ENCODE measurements at regions not wholly inside any gene's neighbourhood (a gene's known extent, or its start where the extent isn't known, plus 50 kb on each side); places are given as distances from the start of the nearest gene placed in this dataset.

DNA sequence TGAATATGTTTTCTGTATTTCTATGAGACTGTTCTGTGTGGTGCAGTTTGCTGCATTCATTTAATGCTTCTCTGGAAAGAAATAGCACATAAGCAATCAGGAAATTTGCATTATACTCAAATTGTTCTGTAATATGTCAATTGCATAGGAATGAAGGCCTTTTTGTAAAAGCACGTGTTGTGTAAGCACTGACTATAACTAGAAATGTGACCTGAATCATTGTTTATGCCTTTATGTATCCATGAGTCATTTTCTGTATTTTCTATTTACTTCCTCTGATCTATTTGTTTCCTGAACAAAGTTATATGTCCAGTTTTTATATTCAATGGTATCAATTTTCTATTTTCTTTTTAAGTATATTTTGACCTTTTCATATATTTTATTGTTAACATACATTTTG lies 1455.3 kb downstream of the GRIK2 start:
- Histone ChIP-seq H3K36me3 (ENCODE audit: control insufficient read depth in 2 of 3, insufficient read depth in 3 of 3, low read length in 3 of 3) (no peaks in the 10 kb centered on the region), H3K27ac (ENCODE audit: low read depth in 2 of 2, low read length in 2 of 2) (no peak overlapping the region), H3K27me3 (ENCODE audit: control insufficient read depth, insufficient read depth, low read length) (no peaks in the 10 kb centered on the region), H3K4me1 (ENCODE audit: control insufficient read depth in 2 of 3, insufficient read depth in 2 of 3, low read depth in 1 of 3, low read length in 3 of 3) (no peaks in the 10 kb centered on the region), H3K9me3 (ENCODE audit: control insufficient read depth in 2 of 3, insufficient read depth in 1 of 3, low read length in 3 of 3) (no peaks in the 10 kb centered on the region), H3K9ac (ENCODE audit: low read length in 3 of 3) (no peak overlapping the region), H3K4me3 (ENCODE audit: low read length in 3 of 3) (no peak overlapping the region)
- TF ChIP-seq, protein P1, sequence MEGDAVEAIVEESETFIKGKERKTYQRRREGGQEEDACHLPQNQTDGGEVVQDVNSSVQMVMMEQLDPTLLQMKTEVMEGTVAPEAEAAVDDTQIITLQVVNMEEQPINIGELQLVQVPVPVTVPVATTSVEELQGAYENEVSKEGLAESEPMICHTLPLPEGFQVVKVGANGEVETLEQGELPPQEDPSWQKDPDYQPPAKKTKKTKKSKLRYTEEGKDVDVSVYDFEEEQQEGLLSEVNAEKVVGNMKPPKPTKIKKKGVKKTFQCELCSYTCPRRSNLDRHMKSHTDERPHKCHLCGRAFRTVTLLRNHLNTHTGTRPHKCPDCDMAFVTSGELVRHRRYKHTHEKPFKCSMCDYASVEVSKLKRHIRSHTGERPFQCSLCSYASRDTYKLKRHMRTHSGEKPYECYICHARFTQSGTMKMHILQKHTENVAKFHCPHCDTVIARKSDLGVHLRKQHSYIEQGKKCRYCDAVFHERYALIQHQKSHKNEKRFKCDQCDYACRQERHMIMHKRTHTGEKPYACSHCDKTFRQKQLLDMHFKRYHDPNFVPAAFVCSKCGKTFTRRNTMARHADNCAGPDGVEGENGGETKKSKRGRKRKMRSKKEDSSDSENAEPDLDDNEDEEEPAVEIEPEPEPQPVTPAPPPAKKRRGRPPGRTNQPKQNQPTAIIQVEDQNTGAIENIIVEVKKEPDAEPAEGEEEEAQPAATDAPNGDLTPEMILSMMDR (IDR thresholded peaks at IDR 0.05; ENCODE audit: borderline replicate concordance, extremely low read depth, insufficient read depth): no peak
- intact Hi-C loops (cut with DNase I): no loop called here
- FAIRE-seq (no peak), DNase-seq (no peak)

DNA sequence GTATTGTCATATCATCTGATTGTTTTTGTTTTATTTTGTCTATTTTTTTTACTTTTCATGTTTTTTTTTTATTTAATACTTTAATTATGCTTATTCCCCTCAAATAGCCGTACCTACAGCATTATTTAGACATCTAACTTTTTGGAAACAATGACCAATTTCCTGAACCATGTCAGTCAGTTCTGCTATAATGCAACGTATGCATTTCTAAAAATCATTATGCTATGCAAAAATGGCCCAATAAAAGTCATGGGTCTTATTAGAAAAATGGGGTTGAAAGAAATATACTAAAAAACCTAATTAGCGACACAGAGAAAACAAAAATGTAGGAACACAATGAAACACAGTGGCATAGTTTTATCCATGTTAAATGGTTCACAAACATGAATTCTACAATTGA lies 1454.7 kb downstream of the GRIK2 start:
- no peaks in the 10 kb centered on the region for H3K27me3 ChIP-seq (ENCODE audit: control insufficient read depth, insufficient read depth, low read length)
- TF ChIP-seq, protein P1 (IDR thresholded peaks at IDR 0.05; ENCODE audit: borderline replicate concordance, extremely low read depth, insufficient read depth): no peak
- no peak overlapping the region for H3K27ac ChIP-seq (ENCODE audit: low read depth in 2 of 2, low read length in 2 of 2)
- no peaks in the 10 kb centered on the region for H3K9me3 ChIP-seq (ENCODE audit: control insufficient read depth in 2 of 3, insufficient read depth in 1 of 3, low read length in 3 of 3)
- no peaks in the 10 kb centered on the region for H3K36me3 ChIP-seq (ENCODE audit: control insufficient read depth in 2 of 3, insufficient read depth in 3 of 3, low read length in 3 of 3)
- FAIRE-seq (no peak), DNase-seq (no peak)
- H3K4me3 ChIP-seq (ENCODE audit: low read length in 3 of 3): no peak overlapping the region
- intact Hi-C loops (cut with DNase I): no loop called here
- H3K4me1 ChIP-seq (ENCODE audit: control insufficient read depth in 2 of 3, insufficient read depth in 2 of 3, low read depth in 1 of 3, low read length in 3 of 3): no peaks in the 10 kb centered on the region
- no peak overlapping the region for H3K9ac ChIP-seq (ENCODE audit: low read length in 3 of 3)

DNA sequence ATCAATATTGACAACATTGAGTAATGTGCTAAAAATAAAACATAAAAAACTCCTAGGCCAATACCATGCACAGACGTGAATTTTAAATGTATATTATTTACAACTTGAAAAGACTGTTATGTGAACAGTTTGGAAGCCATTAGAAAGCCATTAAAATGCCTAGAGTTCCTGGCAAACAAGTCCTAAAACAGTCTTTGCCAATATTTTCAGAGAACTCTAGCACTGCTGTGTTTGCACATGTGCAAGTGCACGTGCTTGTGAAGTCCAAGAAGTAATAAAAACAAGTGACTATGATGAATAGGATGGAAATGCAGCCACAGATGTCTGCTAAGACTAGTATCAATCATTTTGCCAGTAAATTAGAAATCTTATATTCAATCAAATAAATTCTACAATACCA lies 1447.6 kb downstream of the GRIK2 start:
- Histone ChIP-seq H3K9me3 (ENCODE audit: control insufficient read depth in 2 of 3, insufficient read depth in 1 of 3, low read length in 3 of 3) (no peaks in the 10 kb centered on the region), H3K27ac (ENCODE audit: low read depth in 2 of 2, low read length in 2 of 2) (no peak overlapping the region), H3K4me1 (ENCODE audit: control insufficient read depth in 2 of 3, insufficient read depth in 2 of 3, low read depth in 1 of 3, low read length in 3 of 3) (no peaks in the 10 kb centered on the region), H3K27me3 (ENCODE audit: control insufficient read depth, insufficient read depth, low read length) (no peaks in the 10 kb centered on the region), H3K36me3 (ENCODE audit: control insufficient read depth in 2 of 3, insufficient read depth in 3 of 3, low read length in 3 of 3) (no peaks in the 10 kb centered on the region), H3K4me3 (ENCODE audit: low read length in 3 of 3) (no peak overlapping the region), H3K9ac (ENCODE audit: low read length in 3 of 3) (no peak overlapping the region)
- no peak for FAIRE-seq
- TF ChIP-seq, protein P1 (IDR thresholded peaks at IDR 0.05; ENCODE audit: borderline replicate concordance, extremely low read depth, insufficient read depth): no peak
- intact Hi-C loops (cut with DNase I): no loop called here
- peak in 1 of 5 donors; percentile 65 for DNase-seq

DNA sequence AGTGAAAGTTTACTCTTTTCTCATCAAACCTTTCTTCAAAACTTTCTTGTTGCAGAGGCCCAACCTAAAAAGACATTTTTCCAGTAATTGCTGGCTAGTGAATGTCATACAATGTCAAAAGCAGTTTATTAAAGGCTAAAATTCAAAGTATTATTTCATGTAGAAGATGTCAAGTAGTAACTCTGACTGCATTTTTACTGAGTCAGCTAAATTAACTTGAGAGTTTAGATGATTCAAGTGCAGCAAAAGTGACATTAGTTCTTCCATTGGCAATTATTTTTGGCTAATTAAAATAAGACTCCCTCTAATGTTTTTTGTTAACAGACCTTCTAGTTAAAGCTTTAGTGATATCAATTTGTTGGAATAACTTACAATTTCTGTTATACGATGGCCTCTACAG lies 1438.5 kb downstream of the GRIK2 start:
- TF ChIP-seq, protein P1 (IDR thresholded peaks at IDR 0.05; ENCODE audit: borderline replicate concordance, extremely low read depth, insufficient read depth): no peak
- DNase-seq (no peak), FAIRE-seq (no peak)
- no peaks in the 10 kb centered on the region for H3K9me3 ChIP-seq (ENCODE audit: control insufficient read depth in 2 of 3, insufficient read depth in 1 of 3, low read length in 3 of 3)
- H3K36me3 ChIP-seq (ENCODE audit: control insufficient read depth in 2 of 3, insufficient read depth in 3 of 3, low read length in 3 of 3): no peaks in the 10 kb centered on the region
- intact Hi-C loops (cut with DNase I): no loop called here
- H3K4me3 ChIP-seq (ENCODE audit: low read length in 3 of 3): no peak overlapping the region
- H3K9ac ChIP-seq (ENCODE audit: low read length in 3 of 3): no peak overlapping the region
- H3K27ac ChIP-seq (ENCODE audit: low read depth in 2 of 2, low read length in 2 of 2): no peak overlapping the region
- no peaks in the 10 kb centered on the region for H3K4me1 ChIP-seq (ENCODE audit: control insufficient read depth in 2 of 3, insufficient read depth in 2 of 3, low read depth in 1 of 3, low read length in 3 of 3)
- no peaks in the 10 kb centered on the region for H3K27me3 ChIP-seq (ENCODE audit: control insufficient read depth, insufficient read depth, low read length)
